Ishikawa (cell line): ENCODE measurements at regions not wholly inside any gene's neighbourhood (a gene's known extent, or its start where the extent isn't known, plus 50 kb on each side); places are given as distances from the start of the nearest gene placed in this dataset.

Experiments used
- CREB1 ChIP-seq: IDR thresholded peaks from 2 replicates; pipeline ENCODE4 v1.6.1; 2012; ENCODE audit warnings: low read depth
- TAF1 ChIP-seq: IDR thresholded peaks from 2 replicates; pipeline ENCODE4 v1.6.1; 2012; ENCODE audit warnings: low read depth, mild to moderate bottlenecking
- ZBTB7A ChIP-seq: IDR thresholded peaks from 2 replicates; pipeline ENCODE4 v1.6.1; 2012; ENCODE audit warnings: low read depth
- TF ChIP-seq, protein P1 (sequence below): IDR thresholded peaks from 2 replicates; pipeline ENCODE4 v1.6.1; 2012; ENCODE audit warnings: low read depth, mild to moderate bottlenecking
- TF ChIP-seq, protein P2 (sequence below): IDR thresholded peaks from 2 replicates; pipeline ENCODE4 v1.6.1; 2012

DNA sequence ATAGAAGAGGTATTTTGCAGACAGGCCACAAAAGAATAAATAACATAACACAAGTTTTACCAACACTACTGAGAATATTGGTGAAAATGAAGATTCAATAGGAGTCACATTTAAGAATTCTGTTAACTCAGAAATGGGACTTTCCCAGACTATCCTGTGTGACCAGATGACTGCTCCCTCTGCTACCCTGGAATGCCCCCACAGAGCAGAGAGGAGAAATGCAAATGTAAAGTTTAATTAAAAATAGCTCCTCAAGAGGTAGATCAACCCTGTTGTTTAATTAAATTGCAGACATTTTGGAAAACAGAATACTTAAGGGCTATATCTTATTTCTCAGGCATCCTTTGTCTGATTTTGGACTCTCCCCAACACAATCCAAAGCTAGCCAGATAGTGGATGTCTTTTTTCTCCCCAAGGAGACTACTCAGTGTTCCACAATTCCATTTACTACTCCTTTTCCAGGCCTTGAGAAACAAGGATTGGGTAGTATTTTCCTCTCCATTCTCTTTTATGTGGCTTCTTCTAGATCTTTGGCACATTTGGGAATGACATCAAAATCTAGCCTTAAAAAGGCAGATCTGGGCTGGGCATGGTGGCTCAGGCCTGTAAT lies 104.7 kb upstream of the TSC22D1 start:
- TF ChIP-seq TAF1 = no peak
- TF ChIP-seq ZBTB7A = no peak
- TF ChIP-seq, protein P1, sequence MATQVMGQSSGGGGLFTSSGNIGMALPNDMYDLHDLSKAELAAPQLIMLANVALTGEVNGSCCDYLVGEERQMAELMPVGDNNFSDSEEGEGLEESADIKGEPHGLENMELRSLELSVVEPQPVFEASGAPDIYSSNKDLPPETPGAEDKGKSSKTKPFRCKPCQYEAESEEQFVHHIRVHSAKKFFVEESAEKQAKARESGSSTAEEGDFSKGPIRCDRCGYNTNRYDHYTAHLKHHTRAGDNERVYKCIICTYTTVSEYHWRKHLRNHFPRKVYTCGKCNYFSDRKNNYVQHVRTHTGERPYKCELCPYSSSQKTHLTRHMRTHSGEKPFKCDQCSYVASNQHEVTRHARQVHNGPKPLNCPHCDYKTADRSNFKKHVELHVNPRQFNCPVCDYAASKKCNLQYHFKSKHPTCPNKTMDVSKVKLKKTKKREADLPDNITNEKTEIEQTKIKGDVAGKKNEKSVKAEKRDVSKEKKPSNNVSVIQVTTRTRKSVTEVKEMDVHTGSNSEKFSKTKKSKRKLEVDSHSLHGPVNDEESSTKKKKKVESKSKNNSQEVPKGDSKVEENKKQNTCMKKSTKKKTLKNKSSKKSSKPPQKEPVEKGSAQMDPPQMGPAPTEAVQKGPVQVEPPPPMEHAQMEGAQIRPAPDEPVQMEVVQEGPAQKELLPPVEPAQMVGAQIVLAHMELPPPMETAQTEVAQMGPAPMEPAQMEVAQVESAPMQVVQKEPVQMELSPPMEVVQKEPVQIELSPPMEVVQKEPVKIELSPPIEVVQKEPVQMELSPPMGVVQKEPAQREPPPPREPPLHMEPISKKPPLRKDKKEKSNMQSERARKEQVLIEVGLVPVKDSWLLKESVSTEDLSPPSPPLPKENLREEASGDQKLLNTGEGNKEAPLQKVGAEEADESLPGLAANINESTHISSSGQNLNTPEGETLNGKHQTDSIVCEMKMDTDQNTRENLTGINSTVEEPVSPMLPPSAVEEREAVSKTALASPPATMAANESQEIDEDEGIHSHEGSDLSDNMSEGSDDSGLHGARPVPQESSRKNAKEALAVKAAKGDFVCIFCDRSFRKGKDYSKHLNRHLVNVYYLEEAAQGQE = no peak
- TF ChIP-seq, protein P2, sequence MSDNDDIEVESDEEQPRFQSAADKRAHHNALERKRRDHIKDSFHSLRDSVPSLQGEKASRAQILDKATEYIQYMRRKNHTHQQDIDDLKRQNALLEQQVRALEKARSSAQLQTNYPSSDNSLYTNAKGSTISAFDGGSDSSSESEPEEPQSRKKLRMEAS = no peak
- TF ChIP-seq CREB1 = no peak
